Ascending aorta (tissue), 2 donors: ENCODE measurements at regions not wholly inside any gene's neighbourhood (a gene's known extent, or its start where the extent isn't known, plus 50 kb on each side); places are given as distances from the start of the nearest gene placed in this dataset.

Experiments used
- DNase-seq, 2 donors: peaks; one replicate each; pipeline ENCODE4 v3.0.0-alpha.2; 2019; ENCODE audit warnings: low spot score in 2 of 2
- H3K27ac ChIP-seq, 2 donors: fragments of 200-600 bp; sonication (generic); one replicate each; pipeline ENCODE4 v1.5.1; 2016 to 2017; ENCODE audit warnings: mild to moderate bottlenecking in 1 of 2
- H3K27me3 ChIP-seq: fragments of 200-600 bp; sonication (generic); one replicate; pipeline ENCODE4 v1.5.1; 2017
- H3K36me3 ChIP-seq, 2 donors: fragments of 200-600 bp; sonication (generic); one replicate each; pipeline ENCODE4 v1.5.1; 2016
- H3K4me1 ChIP-seq, 2 donors: fragments of 200-600 bp; sonication (generic); one replicate each; pipeline ENCODE4 v1.5.1; 2016 to 2017; ENCODE audit warnings: mild to moderate bottlenecking in 1 of 2
- H3K4me3 ChIP-seq, 2 donors: fragments of 200-600 bp; sonication (generic); one replicate each; pipeline ENCODE4 v1.5.1; 2016 to 2017; ENCODE audit warnings: mild to moderate bottlenecking in 1 of 2
- H3K9me3 ChIP-seq, 2 donors: fragments of 200-600 bp; sonication (generic); one replicate each; pipeline ENCODE4 v1.5.1; 2016
- CTCF ChIP-seq, 3 experiments: fragments of 200-600 bp in 2 of 3; fragments of 450-650 bp in 1 of 3; sonication (generic) in 2 of 3; IDR thresholded peaks; one replicate each; pipeline ENCODE4 v1.5.1; 2016 to 2019; ENCODE audit warnings: antibody characterized with exemption in 3 of 3, mild to moderate bottlenecking in 1 of 3, moderate library complexity in 1 of 3
- intact Hi-C: fragments of 100-400 bp; cut with DNase I; formaldehyde crosslinking; loops from one replicate; pipeline ENCODE4 v1.15.1; 2023

GRCh38 chr2:217367464-217367863 is 507.6 kb upstream of the TNP1 start:
- Histone ChIP-seq H3K27ac (no peak overlapping the region), H3K4me1 (peaks cover 8 to 20% of the 10 kb centered on the region in 2 donors), H3K4me3 (no peak overlapping the region), H3K36me3 (no peaks in the 10 kb centered on the region), H3K27me3 (no peaks in the 10 kb centered on the region), H3K9me3 (no peaks in the 10 kb centered on the region)
- no peak for TF ChIP-seq CTCF (IDR thresholded peaks at IDR 0.05)
- intact Hi-C loops, result no loop called here
- DNase-seq, result no peak

- TF ChIP-seq CTCF (IDR thresholded peaks at IDR 0.05), result no peak
- no peaks in the 10 kb centered on the region for H3K27me3 ChIP-seq
- H3K27ac ChIP-seq, result no peak overlapping the region
- no peak overlapping the region for H3K4me3 ChIP-seq
- intact Hi-C loops, result no loop called here
- DNase-seq, result no peak
- H3K4me1 ChIP-seq, result peaks cover 8 to 20% of the 10 kb centered on the region in 2 donors
- no peaks in the 10 kb centered on the region for H3K9me3 ChIP-seq
- H3K36me3 ChIP-seq, result no peaks in the 10 kb centered on the region
Measured at GRCh38 chr2:217366966-217367365, 507.1 kb upstream of the TNP1 start.

GRCh38 chr2:217366266-217366895 is 506.5 kb upstream of the TNP1 start:
- intact Hi-C loops, result no loop called here
- Histone ChIP-seq H3K4me1 (peaks cover 10 to 22% of the 10 kb centered on the region in 2 donors), H3K27ac (no peak overlapping the region), H3K36me3 (no peaks in the 10 kb centered on the region), H3K4me3 (no peak overlapping the region), H3K9me3 (no peaks in the 10 kb centered on the region), H3K27me3 (no peaks in the 10 kb centered on the region)
- DNase-seq, result no peak
- no peak for TF ChIP-seq CTCF (IDR thresholded peaks at IDR 0.05)

- DNase-seq, result no peak
- no peaks in the 10 kb centered on the region for H3K36me3 ChIP-seq
- peaks cover 10 to 21% of the 10 kb centered on the region in 2 donors for H3K4me1 ChIP-seq
- intact Hi-C loops, result no loop called here
- no peak overlapping the region for H3K27ac ChIP-seq
- TF ChIP-seq CTCF (IDR thresholded peaks at IDR 0.05), result no peak
- H3K9me3 ChIP-seq, result no peaks in the 10 kb centered on the region
- no peak overlapping the region for H3K4me3 ChIP-seq
- no peaks in the 10 kb centered on the region for H3K27me3 ChIP-seq
Measured at GRCh38 chr2:217365656-217366055, 505.8 kb upstream of the TNP1 start.

GRCh38 chr2:217364224-217364623 is 504.4 kb upstream of the TNP1 start:
- Histone ChIP-seq H3K9me3 (no peaks in the 10 kb centered on the region), H3K27ac (no peak overlapping the region), H3K36me3 (no peaks in the 10 kb centered on the region), H3K4me1 (peaks cover 18 to 33% of the 10 kb centered on the region in 2 donors), H3K27me3 (no peaks in the 10 kb centered on the region), H3K4me3 (no peak overlapping the region)
- no peak for DNase-seq
- intact Hi-C loops, result loop anchor here (5.0 kb wide), 4 partner anchors 68 to 177 kb away; no protein-coding TSS in a partner anchor
- TF ChIP-seq CTCF (IDR thresholded peaks at IDR 0.05), result no peak
